HL-60 (cell line): ENCODE measurements at regions not wholly inside any gene's neighbourhood (a gene's known extent, or its start where the extent isn't known, plus 50 kb on each side); places are given as distances from the start of the nearest gene placed in this dataset.

ENCODE experiments used
- DNase-seq, 2 experiments: peaks; one replicate each; pipeline ENCODE4 v3.0.0-alpha.2; 2010 to 2020; ENCODE audit warnings: low read depth in 1 of 2, low spot score in 1 of 2
- H3K27ac ChIP-seq: fragments of 250-450 bp; sonication (Bioruptor Pico); replicated peaks from 2 replicates; pipeline ENCODE4 v1.5.1; 2020; ENCODE audit warnings: mild to moderate bottlenecking, moderate library complexity
- H3K27me3 ChIP-seq: fragments of 250-450 bp; sonication (Bioruptor Pico); 2 replicates; pipeline ENCODE4 v1.5.1; 2021; ENCODE audit warnings: mild to moderate bottlenecking, moderate library complexity; ENCODE audit not compliant: insufficient read depth, poor library complexity, severe bottlenecking
- H3K4me3 ChIP-seq: replicated peaks from 2 replicates; pipeline ENCODE4 v1.5.1; 2011; ENCODE audit warnings: mild to moderate bottlenecking, control low read depth, low read length; ENCODE audit not compliant: insufficient read depth
- CTCF ChIP-seq: IDR thresholded peaks from one replicate; pipeline ENCODE4 v1.5.1; 2011; ENCODE audit warnings: low read length, control low read depth, inconsistent platforms; ENCODE audit not compliant: insufficient read depth
- GABPA ChIP-seq: IDR thresholded peaks from 2 replicates; pipeline ENCODE4 v1.6.1; 2012; ENCODE audit warnings: low read depth
- POLR2AphosphoS5 ChIP-seq: IDR thresholded peaks from 2 replicates; pipeline ENCODE4 v1.6.1; 2012; ENCODE audit warnings: low read depth
- REST ChIP-seq: IDR thresholded peaks from 2 replicates; pipeline ENCODE4 v1.6.1; 2012; ENCODE audit warnings: low read depth; ENCODE audit not compliant: insufficient replicate concordance
- SPI1 ChIP-seq: IDR thresholded peaks from 2 replicates; pipeline ENCODE4 v1.6.1; 2012; ENCODE audit warnings: low read depth, mild to moderate bottlenecking, borderline replicate concordance

GRCh38 chr16:85473323-85473722 lies 139.8 kb upstream of the GSE1 start:
- no peaks in the 10 kb centered on the region for H3K27me3 ChIP-seq
- no peak overlapping the region for H3K4me3 ChIP-seq
- no peak for TF ChIP-seq SPI1
- no peak overlapping the region for H3K27ac ChIP-seq
- DNase-seq, result no peak

- Histone ChIP-seq H3K27ac (no peak overlapping the region), H3K4me3 (no peak overlapping the region), H3K27me3 (no peaks in the 10 kb centered on the region)
- DNase-seq, result no peak
- TF ChIP-seq POLR2AphosphoS5, result no peak
- TF ChIP-seq GABPA, result no peak
- TF ChIP-seq CTCF, result no peak
- TF ChIP-seq REST, result no peak
- TF ChIP-seq SPI1, result no peak
Observed at GRCh38 chr16:85473909-85474620, 139.1 kb upstream of the GSE1 start.

GRCh38 chr16:85474621-85475217 lies 138.4 kb upstream of the GSE1 start:
- TF ChIP-seq GABPA, result no peak
- no peak for TF ChIP-seq POLR2AphosphoS5
- TF ChIP-seq SPI1, result no peak
- no peak for TF ChIP-seq CTCF
- no peak for TF ChIP-seq REST
- Histone ChIP-seq H3K4me3 (no peak overlapping the region), H3K27me3 (no peaks in the 10 kb centered on the region), H3K27ac (no peak overlapping the region)
- no peak for DNase-seq

- H3K4me3 ChIP-seq, result no peak overlapping the region
- no peak for DNase-seq
- no peak for TF ChIP-seq SPI1
- no peak for TF ChIP-seq GABPA
- TF ChIP-seq POLR2AphosphoS5, result no peak
- TF ChIP-seq CTCF, result no peak
- no peak for TF ChIP-seq REST
- H3K27me3 ChIP-seq, result no peaks in the 10 kb centered on the region
- no peak overlapping the region for H3K27ac ChIP-seq
Observed at GRCh38 chr16:85475233-85475632, 137.9 kb upstream of the GSE1 start.
